Neuronal stem cell (in vitro differentiated cells): ENCODE measurements at regions not wholly inside any gene's neighbourhood (a gene's known extent, or its start where the extent isn't known, plus 50 kb on each side); places are given as distances from the start of the nearest gene placed in this dataset.
A peak's percentile ranks its signal among the peaks of the same experiment; 100 is the strongest.
"Not testable (repeated sequence)": the region's sequence is repeated elsewhere in the genome, so short reads cannot be mapped to it uniquely, and the experiment has no call there.

Experiments
- DNase-seq: peaks from one replicate; pipeline ENCODE4 v3.0.0-alpha.2; 2013; ENCODE audit warnings: low spot score
- H2AFZ ChIP-seq: one replicate; pipeline ENCODE4 v1.6.1; 2013; ENCODE audit warnings: mild to moderate bottlenecking, low read length, inconsistent platforms
- H2AK5ac ChIP-seq: 2 replicates; pipeline ENCODE4 v1.6.1; 2013; ENCODE audit warnings: low read depth, mild to moderate bottlenecking, inconsistent platforms, low read length, moderate library complexity, mixed read lengths
- H2BK120ac ChIP-seq: 2 replicates; pipeline ENCODE4 v1.6.1; 2013; ENCODE audit warnings: low read depth, mild to moderate bottlenecking, inconsistent platforms, low read length, moderate library complexity, mixed read lengths
- H2BK12ac ChIP-seq: one replicate; pipeline ENCODE4 v1.6.1; 2013; ENCODE audit warnings: low read length, inconsistent platforms
- H2BK15ac ChIP-seq: 2 replicates; pipeline ENCODE4 v1.6.1; 2013; ENCODE audit warnings: mild to moderate bottlenecking, low read length, inconsistent platforms, mixed read lengths
- H2BK5ac ChIP-seq: one replicate; pipeline ENCODE4 v1.6.1; 2013; ENCODE audit warnings: inconsistent platforms, mild to moderate bottlenecking, low read length, moderate library complexity
- H3K14ac ChIP-seq: one replicate; pipeline ENCODE4 v1.6.1; 2013; ENCODE audit warnings: low read length, inconsistent platforms
- H3K18ac ChIP-seq: 2 replicates; pipeline ENCODE4 v1.6.1; 2013; ENCODE audit warnings: low read length, inconsistent platforms
- H3K23ac ChIP-seq: 2 replicates; pipeline ENCODE4 v1.6.1; 2013; ENCODE audit warnings: low read depth, mild to moderate bottlenecking, mixed read lengths, low read length, inconsistent platforms; ENCODE audit not compliant: poor library complexity
- H3K27ac ChIP-seq: replicated peaks from 3 replicates; pipeline ENCODE4 v1.5.1; 2013; ENCODE audit warnings: low read length, inconsistent platforms
- H3K27me3 ChIP-seq, 3 experiments: 2 replicates each; pipeline ENCODE4 v1.6.1; 2013; ENCODE audit warnings: low read length in 3 of 3, mild to moderate bottlenecking in 2 of 3, inconsistent platforms in 1 of 3, low read depth in 1 of 3, mixed read lengths in 1 of 3, moderate library complexity in 1 of 3; ENCODE audit not compliant: control insufficient read depth in 3 of 3, insufficient read depth in 3 of 3
- H3K36me3 ChIP-seq, 2 donors: replicated peaks in 1 of 2; 2 replicates each; pipeline ENCODE4 v1.6.1; 2013; ENCODE audit warnings: low read length in 2 of 2; ENCODE audit not compliant: control insufficient read depth in 2 of 2, insufficient read depth in 2 of 2
- H3K4ac ChIP-seq: 2 replicates; pipeline ENCODE4 v1.6.1; 2013; ENCODE audit warnings: inconsistent platforms, mild to moderate bottlenecking, low read length, moderate library complexity
- H3K4me1 ChIP-seq, 2 donors: 1 replicate in 1 of 2; 2 replicates in 1 of 2; pipeline ENCODE4 v1.6.1; 2013; ENCODE audit warnings: low read length in 2 of 2, low read depth in 1 of 2; ENCODE audit not compliant: control insufficient read depth in 2 of 2, insufficient read depth in 1 of 2
- H3K4me2 ChIP-seq: one replicate; pipeline ENCODE4 v1.6.1; 2013; ENCODE audit warnings: mild to moderate bottlenecking, low read length, inconsistent platforms; ENCODE audit not compliant: insufficient read depth, poor library complexity, severe bottlenecking
- H3K4me3 ChIP-seq, 2 donors: 2 replicates each; pipeline ENCODE4 v1.5.1; 2013; ENCODE audit warnings: low read length in 2 of 2, mild to moderate bottlenecking in 2 of 2, inconsistent platforms in 1 of 2, moderate library complexity in 1 of 2
- H3K79me1 ChIP-seq: one replicate; pipeline ENCODE4 v1.6.1; 2013; ENCODE audit warnings: low read depth, mild to moderate bottlenecking, inconsistent platforms, low read length, moderate library complexity
- H3K9ac ChIP-seq: one replicate; pipeline ENCODE4 v1.6.1; 2013; ENCODE audit warnings: mild to moderate bottlenecking, low read depth, low read length, inconsistent platforms; ENCODE audit not compliant: poor library complexity
- H3K9me3 ChIP-seq, 2 donors: replicated peaks in 1 of 2; 2 replicates each; pipeline versions ENCODE3 to v1.6.1; 2013; ENCODE audit warnings: low read length in 2 of 2, mild to moderate bottlenecking in 2 of 2, inconsistent platforms in 1 of 2, low read depth in 1 of 2, mixed read lengths in 1 of 2, moderate library complexity in 1 of 2; ENCODE audit not compliant: control insufficient read depth in 2 of 2, insufficient read depth in 1 of 2
- H4K8ac ChIP-seq: one replicate; pipeline ENCODE4 v1.6.1; 2013; ENCODE audit warnings: low read depth, mild to moderate bottlenecking, inconsistent platforms, low read length, moderate library complexity
- H4K91ac ChIP-seq: one replicate; pipeline ENCODE4 v1.6.1; 2013; ENCODE audit warnings: low read length, low read depth, mild to moderate bottlenecking, inconsistent platforms; ENCODE audit not compliant: poor library complexity
- WGBS, 2 donors: extraction: QIAGEN DNeasy Blood & Tissue Kit; methylation state at CpG; one replicate each; pipeline ENCODE4 v1.1.7; 2013; ENCODE audit warnings: missing lambda C conversion rate in 2 of 2, mixed read lengths in 1 of 2; ENCODE audit not compliant: insufficient read length in 2 of 2, insufficient replicate concordance in 1 of 2; ENCODE audit errors: extremely low coverage in 2 of 2; 5-methylcytosine and 5-hydroxymethylcytosine counted together

GRCh38 chr5:72586788-72587530 lies 79.7 kb upstream of the ZNF366 start:
- H4K8ac ChIP-seq, result no peak overlapping the region
- no peak overlapping the region for H2BK12ac ChIP-seq
- H2BK5ac ChIP-seq, result no peak overlapping the region
- no peaks in the 10 kb centered on the region for H3K27me3 ChIP-seq
- H3K27ac ChIP-seq, result no peak overlapping the region
- no peak overlapping the region for H3K4me2 ChIP-seq
- H3K4me1 ChIP-seq, result peaks cover 6 to 7% of the 10 kb centered on the region in 2 donors
- no peak overlapping the region for H2BK15ac ChIP-seq
- no CpG with 5 or more reads among the region's 3 CpGs for WGBS, 2 donors
- H2AK5ac ChIP-seq, result no peak overlapping the region
- no peak for DNase-seq
- H3K4ac ChIP-seq, result no peak overlapping the region
- peak overlapping the region; percentile 90 for H2AFZ ChIP-seq
- H3K79me1 ChIP-seq, result no peaks in the 10 kb centered on the region
- H3K18ac ChIP-seq, result no peak overlapping the region
- H3K14ac ChIP-seq, result no peak overlapping the region
- H2BK120ac ChIP-seq, result no peak overlapping the region
- no peak overlapping the region for H3K4me3 ChIP-seq
- H4K91ac ChIP-seq, result no peak overlapping the region
- H3K9ac ChIP-seq, result no peak overlapping the region
- H3K36me3 ChIP-seq, result no peaks in the 10 kb centered on the region
- H3K9me3 ChIP-seq, result no peaks in the 10 kb centered on the region
- H3K23ac ChIP-seq, result no peak overlapping the region

GRCh38 chr5:72584466-72584865 lies 77.3 kb upstream of the ZNF366 start:
- H3K9ac ChIP-seq, result no peak overlapping the region
- no peak overlapping the region for H3K27ac ChIP-seq
- no CpG with 5 or more reads among the region's 3 CpGs for WGBS, 2 donors

GRCh38 chr5:72579290-72579689 lies 72.1 kb upstream of the ZNF366 start:
- not testable (repeated sequence) for H3K27ac ChIP-seq, H3K36me3 ChIP-seq, H3K9me3 ChIP-seq, H3K14ac ChIP-seq, H3K27me3 ChIP-seq, H2AFZ ChIP-seq, H3K4ac ChIP-seq, H2BK120ac ChIP-seq, H3K79me1 ChIP-seq, H2BK15ac ChIP-seq, H4K8ac ChIP-seq, H2BK5ac ChIP-seq, DNase-seq, H2AK5ac ChIP-seq, H3K4me3 ChIP-seq, H3K9ac ChIP-seq, H4K91ac ChIP-seq, H3K23ac ChIP-seq, H3K4me1 ChIP-seq, H3K18ac ChIP-seq, H2BK12ac ChIP-seq, H3K4me2 ChIP-seq
- no CpG with 5 or more reads among the region's 2 CpGs for WGBS, 2 donors

More at GRCh38 chr5:72584466-72584865, 77.3 kb upstream of the ZNF366 start:
- H4K91ac ChIP-seq, result no peak overlapping the region
- H3K4me1 ChIP-seq, result peaks cover 6 to 7% of the 10 kb centered on the region in 2 donors
- no peaks in the 10 kb centered on the region for H3K9me3 ChIP-seq
- no peak overlapping the region for H3K23ac ChIP-seq
- no peak overlapping the region for H2BK15ac ChIP-seq
- no peak overlapping the region for H3K4ac ChIP-seq
- no peak for DNase-seq
- H3K18ac ChIP-seq, result no peak overlapping the region
- H3K36me3 ChIP-seq, result no peaks in the 10 kb centered on the region
- H4K8ac ChIP-seq, result no peak overlapping the region
- no peak overlapping the region for H3K14ac ChIP-seq
- no peak overlapping the region for H2BK5ac ChIP-seq
- H3K4me3 ChIP-seq, result no peak overlapping the region
- H2AFZ ChIP-seq, result no peak overlapping the region
- H2AK5ac ChIP-seq, result no peak overlapping the region
- no peak overlapping the region for H2BK120ac ChIP-seq
- no peaks in the 10 kb centered on the region for H3K27me3 ChIP-seq
- H3K79me1 ChIP-seq, result no peaks in the 10 kb centered on the region
- no peak overlapping the region for H2BK12ac ChIP-seq
- H3K4me2 ChIP-seq, result no peak overlapping the region

GRCh38 chr5:72572236-72572765 lies 65.1 kb upstream of the ZNF366 start:
- no peak overlapping the region for H2BK5ac ChIP-seq
- peaks cover 0 to 4% (median 0%) of the 10 kb centered on the region in 3 experiments for H3K27me3 ChIP-seq
- H3K9ac ChIP-seq, result no peak overlapping the region
- peaks cover 0 to 5% of the 10 kb centered on the region in 2 donors for H3K4me1 ChIP-seq
- H3K4ac ChIP-seq, result no peak overlapping the region
- no peak for DNase-seq
- no peak overlapping the region for H3K4me3 ChIP-seq
- H3K23ac ChIP-seq, result no peak overlapping the region
- no CpG with 5 or more reads among the region's 4 CpGs for WGBS, 2 donors
- H3K27ac ChIP-seq, result no peak overlapping the region
- no peaks in the 10 kb centered on the region for H3K36me3 ChIP-seq
- no peaks in the 10 kb centered on the region for H3K79me1 ChIP-seq
- H2AK5ac ChIP-seq, result no peak overlapping the region
- H2AFZ ChIP-seq, result peak overlapping the region; percentile 43
- H4K8ac ChIP-seq, result no peak overlapping the region
- H2BK120ac ChIP-seq, result no peak overlapping the region
- no peak overlapping the region for H3K18ac ChIP-seq
- H2BK15ac ChIP-seq, result no peak overlapping the region
- no peak overlapping the region for H4K91ac ChIP-seq
- H3K4me2 ChIP-seq, result no peak overlapping the region
- no peak overlapping the region for H3K14ac ChIP-seq
- peaks cover 0 to 2% of the 10 kb centered on the region in 2 donors for H3K9me3 ChIP-seq
- H2BK12ac ChIP-seq, result no peak overlapping the region
